ENCODE measurements at regions not wholly inside any gene's neighbourhood (a gene's known extent, or its start where the extent isn't known, plus 50 kb on each side); places are given as distances from the start of the nearest gene placed in this dataset.

- peak in 1 of 4 donors; percentile 31 for DNase-seq (ENCODE audit: low read depth in 4 of 4, low spot score in 3 of 4)
These were observed 64.9 kb upstream of the RREB1 start for GRCh38 chr6:7042654-7043545.

GRCh38 chr6:7045331-7045730, 62.4 kb upstream of the RREB1 start:
- no peak for DNase-seq (ENCODE audit: low read depth in 4 of 4, low spot score in 3 of 4)

GRCh38 chr6:7045746-7046145, 62.0 kb upstream of the RREB1 start:
- DNase-seq (ENCODE audit: low read depth in 4 of 4, low spot score in 3 of 4): no peak

- DNase-seq (ENCODE audit: low read depth in 4 of 4, low spot score in 3 of 4): no peak
These were observed 60.6 kb upstream of the RREB1 start for GRCh38 chr6:7047128-7047527.

GRCh38 chr6:7047966-7048365, 59.8 kb upstream of the RREB1 start:
- no peak for DNase-seq (ENCODE audit: low read depth in 4 of 4, low spot score in 3 of 4)

- no peak for DNase-seq (ENCODE audit: low read depth in 4 of 4, low spot score in 3 of 4)
These were observed 58.9 kb upstream of the RREB1 start for GRCh38 chr6:7048894-7049293.

- DNase-seq (ENCODE audit: low read depth in 4 of 4, low spot score in 3 of 4): no peak
These were observed 57.8 kb upstream of the RREB1 start for GRCh38 chr6:7050004-7050403.

- peak in 3 of 4 donors; percentile 10 to 38 (median 16) for DNase-seq (ENCODE audit: low read depth in 4 of 4, low spot score in 3 of 4)
These were observed 56.6 kb upstream of the RREB1 start for GRCh38 chr6:7050872-7051779.

GRCh38 chr6:7051780-7052442, 55.9 kb upstream of the RREB1 start:
- peak in 3 of 4 donors; percentile 54 to 57 (median 54) for DNase-seq (ENCODE audit: low read depth in 4 of 4, low spot score in 3 of 4)

- peak in 3 of 4 donors; percentile 53 to 62 (median 58) for DNase-seq (ENCODE audit: low read depth in 4 of 4, low spot score in 3 of 4)
These were observed 55.2 kb upstream of the RREB1 start for GRCh38 chr6:7052443-7053011.

- DNase-seq (ENCODE audit: low read depth in 4 of 4, low spot score in 3 of 4): no peak
These were observed 54.5 kb upstream of the RREB1 start for GRCh38 chr6:7053125-7053774.

Data from right renal pelvis (tissue), 4 donors.